UCSD-AML1 (cell line): ENCODE measurements at regions not wholly inside any gene's neighbourhood (a gene's known extent, or its start where the extent isn't known, plus 50 kb on each side); places are given as distances from the start of the nearest gene placed in this dataset.
"Not testable (repeated sequence)": the region's sequence is repeated elsewhere in the genome, so short reads cannot be mapped to it uniquely, and the experiment has no call there.

Source experiments
- DNase-seq: peaks from one replicate; lab custom pipeline; 2025; ENCODE audit not compliant: unreplicated experiment; lab: John Stamatoyannopoulos, UW

- no peak for DNase-seq
These were observed 1639.3 kb downstream of the KCNT2 start for GRCh38 chr1:194968916-194969315.

- DNase-seq = no peak
These were observed 1648.4 kb downstream of the KCNT2 start for GRCh38 chr1:194959795-194960194.

GRCh38 chr1:194952171-194952570, 1656.1 kb downstream of the KCNT2 start:
- no peak for DNase-seq

GRCh38 chr1:194950584-194950983, 1657.7 kb downstream of the KCNT2 start:
- no peak for DNase-seq

GRCh38 chr1:194940336-194941030, 1667.8 kb downstream of the KCNT2 start:
- DNase-seq = no peak

- no peak for DNase-seq
These were observed 1672.4 kb downstream of the KCNT2 start for GRCh38 chr1:194935864-194936263.

- no peak for DNase-seq
These were observed 1677.1 kb downstream of the KCNT2 start for GRCh38 chr1:194931166-194931565.

- DNase-seq = no peak
These were observed 1678.1 kb downstream of the KCNT2 start for GRCh38 chr1:194930132-194930531.

GRCh38 chr1:194929357-194929756, 1678.9 kb downstream of the KCNT2 start:
- DNase-seq = no peak

- DNase-seq = no peak
These were observed 1689.1 kb downstream of the KCNT2 start for GRCh38 chr1:194919146-194919545.

- DNase-seq = peak; percentile 1
These were observed 1690.5 kb downstream of the KCNT2 start for GRCh38 chr1:194917769-194918168.

GRCh38 chr1:194908643-194909042, 1699.6 kb downstream of the KCNT2 start:
- DNase-seq = no peak

GRCh38 chr1:194903524-194903923, 1704.7 kb downstream of the KCNT2 start:
- no peak for DNase-seq

- no peak for DNase-seq
These were observed 1702.9 kb upstream of the B3GALT2 start for GRCh38 chr1:194889310-194889709.

GRCh38 chr1:194870860-194871259, 1684.4 kb upstream of the B3GALT2 start:
- DNase-seq = no peak

- no peak for DNase-seq
These were observed 1679.7 kb upstream of the B3GALT2 start for GRCh38 chr1:194866153-194866552.

GRCh38 chr1:194865383-194865782, 1679.0 kb upstream of the B3GALT2 start:
- DNase-seq = no peak

GRCh38 chr1:194862129-194862528, 1675.7 kb upstream of the B3GALT2 start:
- no peak for DNase-seq

- no peak for DNase-seq
These were observed 1674.1 kb upstream of the B3GALT2 start for GRCh38 chr1:194860248-194861201.

- DNase-seq = not testable (repeated sequence)
These were observed 1673.2 kb upstream of the B3GALT2 start for GRCh38 chr1:194859481-194860154.

- DNase-seq = not testable (repeated sequence)
These were observed 1672.5 kb upstream of the B3GALT2 start for GRCh38 chr1:194858811-194859480.
